Activated T-helper 1 cell treated with anti-CD3 and anti-CD28 coated beads, Interleukin-12 subunit alpha, Interleukin-12 subunit beta, Interleukin-2, Interleukin-4 antibody, amounts not matched to agents 30 ng/mL and 10 ng/mL and 1 ng/mL, durations not matched to agents 14 hours and 24 hours and 36 hours (primary cell): ENCODE measurements at regions not wholly inside any gene's neighbourhood (a gene's known extent, or its start where the extent isn't known, plus 50 kb on each side); places are given as distances from the start of the nearest gene placed in this dataset.

Source experiments
- DNase-seq: peaks from one replicate; pipeline ENCODE4 v3.0.0; 2021; ENCODE audit warnings: low spot score
- H3K27ac Mint-ChIP-seq: one replicate; pipeline ENCODE4 v1.8.0; 2021; ENCODE audit warnings: mild to moderate bottlenecking, mixed read lengths
- H3K27me3 Mint-ChIP-seq: one replicate; pipeline ENCODE4 v1.8.0; 2022; ENCODE audit warnings: mild to moderate bottlenecking, moderate library complexity, mixed read lengths; ENCODE audit not compliant: insufficient read depth
- H3K36me3 Mint-ChIP-seq: one replicate; pipeline ENCODE4 v1.8.0; 2021; ENCODE audit warnings: low read depth, mixed read lengths
- H3K4me1 Mint-ChIP-seq: one replicate; pipeline ENCODE4 v1.8.0; 2021; ENCODE audit warnings: low read depth, mixed read lengths
- H3K4me3 Mint-ChIP-seq: one replicate; pipeline ENCODE4 v1.8.0; 2021; ENCODE audit warnings: mild to moderate bottlenecking, moderate library complexity, mixed read lengths
- H3K9me3 Mint-ChIP-seq: one replicate; pipeline ENCODE4 v1.8.0; 2021; ENCODE audit warnings: mixed read lengths
- intact Hi-C: fragments of 100-400 bp; cut with micrococcal nuclease; formaldehyde crosslinking; loops from one replicate; pipeline ENCODE4 v1.15.1; 2024

DNA sequence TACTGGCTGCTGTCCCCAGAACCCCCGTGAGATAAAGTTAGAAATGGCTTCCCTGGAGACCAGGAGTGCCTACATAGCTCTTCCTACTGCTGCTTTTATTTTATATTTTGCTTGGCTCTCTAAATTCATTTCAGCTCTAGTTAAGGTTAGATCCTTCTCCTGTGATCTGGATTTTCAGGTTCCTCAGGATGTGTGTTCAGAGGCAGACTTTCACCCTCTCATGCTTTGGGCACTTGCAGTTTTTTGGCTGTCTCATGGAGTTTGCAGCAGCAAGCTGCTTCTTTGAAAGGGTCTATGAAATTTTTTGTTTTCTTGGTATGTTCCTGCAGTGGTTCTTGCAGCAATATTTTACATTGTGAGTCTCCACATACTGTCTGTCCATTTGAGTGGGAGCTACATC is 93.3 kb downstream of the ATP23 start:
- DNase-seq = no peak

DNA sequence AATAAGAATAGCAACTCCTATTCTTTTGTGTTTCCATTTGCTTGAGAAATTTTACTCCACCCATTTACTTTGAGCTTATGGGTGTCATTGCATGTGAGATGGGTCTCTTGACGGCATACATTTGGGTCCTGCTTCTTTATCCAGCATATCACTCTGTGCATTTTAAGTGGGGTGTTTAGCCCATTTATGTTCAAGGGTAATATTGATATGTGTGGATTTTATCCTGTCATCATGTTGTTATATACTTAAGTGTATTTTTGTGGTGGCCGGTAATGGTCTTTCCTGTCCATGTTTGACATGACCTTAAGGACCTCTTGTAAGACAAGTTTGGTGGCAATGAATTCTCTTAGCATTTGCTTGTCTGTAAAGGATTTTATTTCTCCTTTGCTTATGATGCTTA is 100.1 kb downstream of the ATP23 start:
- Mint-ChIP-seq H3K27me3 (no peaks in the 10 kb centered on the region), H3K9me3 (peaks cover 14% of the 10 kb centered on the region), H3K4me1 (no peaks in the 10 kb centered on the region), H3K27ac (no peak overlapping the region), H3K36me3 (no peaks in the 10 kb centered on the region), H3K4me3 (no peak overlapping the region)
- DNase-seq = no peak
- intact Hi-C loops = no loop called here

More for the DNA sequence above, 93.3 kb downstream of the ATP23 start:
- Mint-ChIP-seq H3K9me3 (peaks cover 46% of the 10 kb centered on the region), H3K27ac (no peak overlapping the region), H3K27me3 (no peaks in the 10 kb centered on the region), H3K4me1 (no peaks in the 10 kb centered on the region), H3K36me3 (no peaks in the 10 kb centered on the region), H3K4me3 (no peak overlapping the region)
- intact Hi-C loops = no loop called here

DNA sequence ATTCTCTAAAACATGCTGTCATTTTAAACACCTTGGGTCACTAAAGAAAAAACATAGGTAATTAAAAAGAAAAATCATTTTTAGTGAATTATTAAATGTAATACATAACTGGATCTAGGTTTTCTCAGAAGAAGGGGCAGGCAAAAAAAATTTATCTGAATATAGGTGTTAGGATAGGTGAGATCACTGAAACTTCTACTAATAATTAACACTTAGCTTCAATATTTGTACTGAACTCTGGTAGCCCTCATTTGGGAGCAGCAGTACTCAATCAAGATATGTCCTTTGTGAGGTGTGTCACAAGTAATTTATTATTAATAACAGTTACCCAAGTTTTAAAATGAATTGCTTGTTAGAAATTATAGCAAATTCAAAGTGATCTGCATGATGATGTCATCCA is 103.6 kb downstream of the ATP23 start:
- Mint-ChIP-seq H3K4me3 (no peak overlapping the region), H3K36me3 (no peaks in the 10 kb centered on the region), H3K27me3 (no peaks in the 10 kb centered on the region), H3K9me3 (no peaks in the 10 kb centered on the region), H3K27ac (no peak overlapping the region), H3K4me1 (no peaks in the 10 kb centered on the region)
- no peak for DNase-seq
- intact Hi-C loops = no loop called here

DNA sequence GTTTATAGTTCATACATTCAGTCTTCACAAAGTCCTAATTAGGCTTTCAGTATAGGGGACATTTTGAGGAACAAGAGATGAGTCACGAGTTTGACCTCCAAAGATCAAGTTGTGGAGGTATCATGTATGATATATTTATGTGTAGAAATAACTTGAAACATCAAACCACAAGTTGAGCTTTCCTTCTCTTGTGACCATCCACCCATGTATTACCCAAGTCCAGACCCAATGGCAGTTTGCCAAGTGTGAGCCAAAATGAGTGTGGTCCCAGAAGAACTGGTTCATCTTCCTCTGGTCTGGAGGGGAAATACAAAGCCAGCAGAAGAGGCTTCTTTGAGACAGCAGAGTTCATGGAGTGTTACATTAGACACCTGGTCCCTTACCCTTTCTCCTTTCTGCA is 104.9 kb downstream of the ATP23 start:
- H3K36me3 Mint-ChIP-seq = no peaks in the 10 kb centered on the region
- intact Hi-C loops = no loop called here
- H3K27ac Mint-ChIP-seq = no peak overlapping the region
- peaks cover 2% of the 10 kb centered on the region for H3K27me3 Mint-ChIP-seq
- H3K4me3 Mint-ChIP-seq = no peak overlapping the region
- no peaks in the 10 kb centered on the region for H3K4me1 Mint-ChIP-seq
- no peaks in the 10 kb centered on the region for H3K9me3 Mint-ChIP-seq
- DNase-seq = no peak

DNA sequence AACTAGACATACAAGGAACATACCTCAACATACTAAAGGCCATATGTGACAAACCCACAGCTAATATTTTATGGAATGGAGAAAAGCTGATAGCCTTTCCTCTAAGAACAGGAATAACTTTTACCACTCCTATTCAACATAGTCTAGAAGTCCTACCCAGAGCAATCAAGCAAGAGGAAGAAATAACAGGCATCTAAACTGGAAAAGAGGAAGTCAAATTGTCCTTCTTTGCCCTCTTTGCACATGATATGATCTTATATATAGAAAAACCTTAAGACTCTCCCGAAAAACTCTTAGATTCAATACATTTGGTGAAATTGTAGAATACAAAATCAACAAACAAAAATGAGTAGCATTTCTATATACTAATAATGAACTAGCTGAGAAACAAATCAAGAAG is 110.0 kb downstream of the ATP23 start:
- Mint-ChIP-seq H3K4me3 (no peak overlapping the region), H3K27ac (no peak overlapping the region), H3K4me1 (no peaks in the 10 kb centered on the region), H3K36me3 (no peaks in the 10 kb centered on the region), H3K27me3 (peaks cover 2% of the 10 kb centered on the region), H3K9me3 (peaks cover 10% of the 10 kb centered on the region)
- no peak for DNase-seq
- intact Hi-C loops = no loop called here

DNA sequence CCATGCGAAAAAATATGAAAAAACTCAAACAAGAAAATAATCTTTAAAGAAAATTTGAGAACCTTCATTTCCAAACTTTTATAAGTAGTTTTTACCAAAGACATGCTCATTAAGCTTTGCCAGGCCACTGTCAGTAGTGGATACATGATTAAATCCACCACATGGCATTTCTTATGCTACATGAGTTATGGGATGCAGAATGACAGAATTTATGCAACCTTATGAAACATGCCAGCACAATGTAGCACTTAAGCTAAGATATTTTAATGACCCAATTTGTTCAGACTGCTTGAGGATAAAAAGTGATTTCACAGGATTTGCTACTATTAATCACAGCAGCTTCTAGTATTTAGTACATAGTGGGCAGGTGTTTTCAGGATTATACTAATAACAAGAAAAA is 123.3 kb downstream of the ATP23 start:
- intact Hi-C loops = no loop called here
- H3K4me3 Mint-ChIP-seq = no peak overlapping the region
- DNase-seq = no peak
- H3K27ac Mint-ChIP-seq = no peak overlapping the region
- H3K27me3 Mint-ChIP-seq = no peaks in the 10 kb centered on the region
- no peaks in the 10 kb centered on the region for H3K4me1 Mint-ChIP-seq
- H3K36me3 Mint-ChIP-seq = no peaks in the 10 kb centered on the region
- H3K9me3 Mint-ChIP-seq = no peaks in the 10 kb centered on the region

DNA sequence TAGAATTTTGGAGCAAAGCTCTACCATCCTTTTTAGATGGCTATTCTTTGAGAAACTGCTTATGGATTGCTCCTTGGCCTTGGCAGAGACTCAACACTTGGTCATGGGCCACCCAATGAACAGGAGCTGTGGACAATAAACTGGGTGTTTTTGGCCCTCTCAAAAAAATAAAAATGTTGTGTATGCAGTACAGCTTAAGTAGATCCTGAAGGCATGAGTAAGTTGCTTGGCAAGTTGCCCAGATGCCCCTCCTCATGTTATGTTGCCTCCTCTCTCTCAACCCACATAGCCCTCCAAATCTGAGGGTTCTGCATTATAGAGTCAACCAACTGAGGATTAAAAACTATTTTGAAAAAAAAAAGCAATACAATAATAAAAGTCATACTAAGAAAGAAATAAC is 124.9 kb downstream of the ATP23 start:
- intact Hi-C loops = no loop called here
- no peaks in the 10 kb centered on the region for H3K9me3 Mint-ChIP-seq
- no peaks in the 10 kb centered on the region for H3K4me1 Mint-ChIP-seq
- peaks cover 2% of the 10 kb centered on the region for H3K27me3 Mint-ChIP-seq
- H3K27ac Mint-ChIP-seq = no peak overlapping the region
- no peak overlapping the region for H3K4me3 Mint-ChIP-seq
- no peaks in the 10 kb centered on the region for H3K36me3 Mint-ChIP-seq
- no peak for DNase-seq

DNA sequence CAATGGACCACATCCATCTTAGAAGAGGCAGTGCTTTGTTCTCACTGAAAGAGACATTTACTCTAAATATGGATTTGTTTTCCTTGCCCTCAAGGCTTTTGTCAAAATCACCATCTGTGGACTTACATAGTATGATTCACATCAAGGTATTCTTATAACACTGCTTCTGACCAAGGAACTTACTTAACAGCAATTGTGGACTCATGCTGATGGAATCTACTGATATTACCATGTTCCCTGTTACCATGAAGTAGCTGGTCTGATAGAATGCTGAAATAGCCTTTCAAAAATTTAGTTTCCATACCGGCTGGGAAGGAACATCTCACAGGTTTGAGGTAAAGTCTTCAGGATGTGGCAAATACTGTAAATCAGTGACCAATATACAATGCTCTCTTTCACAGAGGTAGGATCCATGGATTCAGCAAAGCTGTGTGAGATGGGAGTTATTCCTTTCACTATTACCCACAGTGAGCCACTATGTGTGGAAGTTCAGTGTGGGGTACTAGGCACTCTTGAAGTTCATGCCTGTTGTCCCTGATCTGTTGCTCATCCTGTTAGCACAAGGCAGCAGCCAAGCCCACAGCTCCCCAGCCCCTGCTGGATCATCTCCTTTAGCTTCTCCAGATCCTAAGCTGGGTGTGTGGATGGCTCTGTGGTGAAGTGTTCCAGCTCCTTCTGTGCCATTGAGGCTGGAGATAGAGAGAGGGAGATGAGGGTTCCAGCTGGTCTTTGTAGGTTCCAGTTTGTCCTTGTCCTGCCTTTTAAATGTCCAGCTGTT is 126.4 kb downstream of the ATP23 start:
- DNase-seq = no peak
- Mint-ChIP-seq H3K9me3 (no peaks in the 10 kb centered on the region), H3K4me3 (no peak overlapping the region), H3K4me1 (no peaks in the 10 kb centered on the region), H3K27ac (no peak overlapping the region), H3K36me3 (no peaks in the 10 kb centered on the region), H3K27me3 (peaks cover 2% of the 10 kb centered on the region)
- intact Hi-C loops = no loop called here

DNA sequence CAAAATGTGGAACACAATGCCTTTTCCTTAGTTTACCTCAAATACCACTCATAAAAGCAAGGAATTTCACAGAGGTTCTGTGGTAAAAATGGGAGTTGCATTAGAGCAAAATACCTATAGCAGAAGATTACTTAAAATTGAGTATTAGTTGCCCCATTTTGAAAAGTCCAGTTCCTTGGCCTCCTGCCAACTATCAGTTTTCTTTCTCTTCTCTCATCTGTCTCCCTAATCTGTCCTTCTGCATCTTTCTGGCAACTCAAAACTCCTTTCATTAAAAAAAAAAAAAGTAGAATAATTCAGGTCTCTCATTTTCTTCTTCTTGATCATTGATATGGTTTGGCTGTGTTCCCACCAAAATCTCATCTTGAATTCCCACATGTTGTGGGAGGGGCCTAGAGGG is 127.3 kb downstream of the ATP23 start:
- intact Hi-C loops = no loop called here
- DNase-seq = no peak
- H3K27me3 Mint-ChIP-seq = peaks cover 3% of the 10 kb centered on the region
- no peaks in the 10 kb centered on the region for H3K4me1 Mint-ChIP-seq
- H3K9me3 Mint-ChIP-seq = no peaks in the 10 kb centered on the region
- no peak overlapping the region for H3K4me3 Mint-ChIP-seq
- H3K27ac Mint-ChIP-seq = no peak overlapping the region
- H3K36me3 Mint-ChIP-seq = no peaks in the 10 kb centered on the region

DNA sequence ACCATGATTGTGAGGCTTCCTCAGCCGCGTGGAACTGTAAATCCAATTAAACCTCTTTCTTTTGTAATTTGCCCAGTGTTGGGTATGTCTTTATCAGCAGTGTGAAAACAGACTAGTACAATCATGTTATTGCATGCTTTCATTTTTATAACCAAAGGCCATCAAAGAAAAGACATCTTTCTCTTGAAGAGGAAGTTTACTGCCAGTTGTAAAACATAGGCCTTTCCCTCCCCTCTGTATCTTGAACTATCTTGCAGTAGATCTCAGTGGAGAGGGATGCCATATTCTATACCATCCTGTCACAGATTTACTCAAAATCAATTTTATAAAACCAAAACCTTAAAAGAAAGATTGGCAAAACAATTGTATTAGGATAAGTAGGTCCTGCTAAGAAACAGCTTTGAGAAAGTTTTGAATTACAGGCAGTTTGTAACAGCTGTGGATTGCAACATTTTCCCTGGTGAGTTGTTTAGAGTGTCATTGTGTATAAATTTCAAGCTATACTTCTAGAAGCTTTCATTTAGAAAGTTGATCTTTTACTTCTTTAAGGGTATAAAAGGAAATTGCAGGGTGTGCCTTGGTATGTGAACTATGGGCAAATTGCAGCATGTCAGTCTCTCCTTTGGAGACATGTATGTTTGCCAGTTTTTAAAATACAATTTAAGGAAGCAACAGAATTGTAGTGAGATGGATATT is 128.0 kb downstream of the ATP23 start:
- H3K4me3 Mint-ChIP-seq = no peak overlapping the region

DNA sequence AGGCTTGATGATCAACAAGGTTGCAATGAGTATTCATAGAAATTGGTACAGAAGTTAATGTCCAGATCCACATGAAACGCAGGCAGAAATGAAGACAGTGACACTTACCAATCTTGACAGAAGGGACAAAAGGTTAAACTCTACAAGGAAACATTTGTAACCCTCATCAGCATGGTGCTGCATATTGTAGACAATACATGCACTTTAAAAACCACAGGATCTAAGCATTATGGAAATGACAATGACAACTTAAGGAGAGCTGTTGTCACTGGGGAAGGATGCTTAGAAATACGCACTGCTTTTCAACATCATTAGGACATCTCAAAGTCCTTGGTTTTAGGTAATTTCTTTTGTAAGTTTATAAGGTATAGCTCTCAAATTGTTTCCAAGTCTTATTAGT is 130.6 kb downstream of the ATP23 start:
- intact Hi-C loops = no loop called here
- Mint-ChIP-seq H3K36me3 (no peaks in the 10 kb centered on the region), H3K4me1 (no peaks in the 10 kb centered on the region), H3K27ac (no peak overlapping the region), H3K4me3 (no peak overlapping the region), H3K27me3 (peaks cover 3% of the 10 kb centered on the region), H3K9me3 (peaks cover 3% of the 10 kb centered on the region)
- no peak for DNase-seq

More for the DNA sequence above, 128.0 kb downstream of the ATP23 start:
- Mint-ChIP-seq H3K36me3 (no peaks in the 10 kb centered on the region), H3K27me3 (peaks cover 3% of the 10 kb centered on the region), H3K4me1 (no peaks in the 10 kb centered on the region), H3K9me3 (peaks cover 3% of the 10 kb centered on the region), H3K27ac (no peak overlapping the region)
- intact Hi-C loops = no loop called here
- DNase-seq = no peak

DNA sequence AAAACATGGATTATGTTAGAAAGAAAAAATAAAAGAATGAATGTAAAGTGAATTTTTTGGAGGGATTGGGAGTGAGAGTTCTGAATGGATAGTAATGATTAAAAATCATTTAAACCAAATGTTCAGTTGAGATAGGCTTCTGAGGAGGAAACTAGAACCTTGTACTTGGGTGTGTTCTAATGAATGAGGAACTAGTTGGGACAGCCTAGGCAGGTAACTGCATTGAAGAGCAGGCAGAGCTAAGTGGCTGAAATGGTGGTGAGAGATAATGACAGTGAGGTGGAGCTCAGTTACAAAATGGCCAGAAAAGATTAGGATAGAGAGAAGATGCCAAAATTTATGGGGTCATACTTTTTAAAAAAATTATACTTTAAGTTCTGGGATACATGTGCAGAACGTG is 132.9 kb downstream of the ATP23 start:
- Mint-ChIP-seq H3K27ac (no peak overlapping the region), H3K36me3 (no peaks in the 10 kb centered on the region), H3K4me3 (no peak overlapping the region), H3K4me1 (no peaks in the 10 kb centered on the region), H3K27me3 (peaks cover 3% of the 10 kb centered on the region), H3K9me3 (peaks cover 3% of the 10 kb centered on the region)
- intact Hi-C loops = no loop called here
- DNase-seq = no peak

DNA sequence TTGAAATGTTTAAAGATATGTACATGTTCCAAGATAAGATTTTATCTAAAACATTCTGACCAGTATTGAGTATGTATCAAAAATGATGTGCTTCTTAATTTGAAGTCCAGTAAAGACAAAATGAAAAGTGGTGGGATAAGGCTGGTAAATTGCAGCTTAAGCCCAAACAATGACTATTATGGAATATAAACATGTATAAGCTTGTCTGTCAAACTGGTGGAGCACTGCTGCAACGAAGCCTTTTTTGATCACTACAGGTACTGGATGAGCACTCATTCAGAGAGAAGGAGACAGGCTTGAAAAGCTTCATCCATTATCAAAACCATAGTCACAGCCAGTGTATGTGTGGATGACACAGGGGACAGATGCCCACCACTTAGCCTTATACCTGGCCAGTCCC is 138.4 kb downstream of the ATP23 start:
- intact Hi-C loops = no loop called here
- no peak for DNase-seq
- Mint-ChIP-seq H3K4me3 (no peak overlapping the region), H3K27me3 (peaks cover 1% of the 10 kb centered on the region), H3K9me3 (no peaks in the 10 kb centered on the region), H3K36me3 (no peaks in the 10 kb centered on the region), H3K27ac (no peak overlapping the region), H3K4me1 (no peaks in the 10 kb centered on the region)
